Activated naive CD8-positive, alpha-beta T cell treated with anti-CD3 and anti-CD28 coated beads, Interleukin-2, amount 10 ng/mL, durations not matched to agents 7 days and 5 days (primary cell): ENCODE measurements at regions not wholly inside any gene's neighbourhood (a gene's known extent, or its start where the extent isn't known, plus 50 kb on each side); places are given as distances from the start of the nearest gene placed in this dataset.
"Not testable (repeated sequence)": the region's sequence is repeated elsewhere in the genome, so short reads cannot be mapped to it uniquely, and the experiment has no call there.

Experiments
- ATAC-seq: fragments of 150-1000 bp; cut with Tn5 transposase; one replicate; pipeline ENCODE4 v1.10.0; 2021; ENCODE audit warnings: low read depth, moderate library complexity
- POLR2A ChIA-PET: fragments of 350-600 bp; sonication (Branson Sonifier 250); formaldehyde crosslinking; loops from one replicate; lab custom pipeline; 2021; ENCODE audit warnings: antibody characterized with exemption; lab: Charles Lee
- DNase-seq: peaks from one replicate; pipeline ENCODE4 v3.0.0; 2021
- H3K27ac Mint-ChIP-seq: one replicate; pipeline ENCODE4 v1.8.0; 2022; ENCODE audit warnings: mild to moderate bottlenecking, mixed read lengths
- H3K27me3 Mint-ChIP-seq: one replicate; pipeline ENCODE4 v1.8.0; 2022; ENCODE audit warnings: mild to moderate bottlenecking, moderate library complexity, mixed read lengths
- H3K36me3 Mint-ChIP-seq: one replicate; pipeline ENCODE4 v1.8.0; 2021; ENCODE audit warnings: mild to moderate bottlenecking, mixed read lengths
- H3K4me1 Mint-ChIP-seq: one replicate; pipeline ENCODE4 v1.8.0; 2021; ENCODE audit warnings: mixed read lengths
- H3K4me3 Mint-ChIP-seq: one replicate; pipeline ENCODE4 v1.8.0; 2022; ENCODE audit warnings: mild to moderate bottlenecking, moderate library complexity, mixed read lengths
- H3K9me3 Mint-ChIP-seq: one replicate; pipeline ENCODE4 v1.8.0; 2021; ENCODE audit warnings: mixed read lengths

DNA sequence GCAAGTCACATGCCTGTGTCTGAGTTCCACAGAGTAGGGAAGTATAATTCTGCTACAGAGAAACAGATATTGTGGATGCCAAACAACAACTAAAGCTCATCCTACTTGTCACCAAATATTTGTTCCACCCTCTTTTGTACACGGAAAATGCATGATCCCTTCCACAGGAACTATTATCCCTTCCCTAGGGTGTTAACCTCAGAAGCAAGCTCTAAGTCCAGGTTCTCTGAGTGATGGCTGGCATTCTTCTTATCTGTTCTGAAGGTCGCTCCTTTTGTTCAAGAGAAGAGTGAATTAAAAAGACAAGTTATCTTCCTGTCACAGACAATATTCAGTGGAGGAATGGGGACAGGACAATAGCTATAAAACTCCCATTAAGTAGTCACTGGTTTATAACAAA, 460.1 kb upstream of the GCFC2 start:
- ATAC-seq (no peak), DNase-seq (no peak)
- H3K4me1 Mint-ChIP-seq: no peaks in the 10 kb centered on the region
- H3K27me3 Mint-ChIP-seq: no peaks in the 10 kb centered on the region
- H3K4me3 Mint-ChIP-seq: no peak overlapping the region
- no peak overlapping the region for H3K27ac Mint-ChIP-seq
- no peaks in the 10 kb centered on the region for H3K36me3 Mint-ChIP-seq
- POLR2A ChIA-PET: no interaction called here
- peaks cover 5% of the 10 kb centered on the region for H3K9me3 Mint-ChIP-seq

- peaks cover 5% of the 10 kb centered on the region for H3K9me3 Mint-ChIP-seq
- no peak overlapping the region for H3K27ac Mint-ChIP-seq
- DNase-seq: no peak
- POLR2A ChIA-PET: no interaction called here
- H3K4me3 Mint-ChIP-seq: no peak overlapping the region
- no peaks in the 10 kb centered on the region for H3K27me3 Mint-ChIP-seq
- H3K4me1 Mint-ChIP-seq: no peaks in the 10 kb centered on the region
- ATAC-seq: no peak
- no peaks in the 10 kb centered on the region for H3K36me3 Mint-ChIP-seq
Observed at GRCh38 chr2:76170009-76170384, 459.3 kb upstream of the GCFC2 start.

DNA sequence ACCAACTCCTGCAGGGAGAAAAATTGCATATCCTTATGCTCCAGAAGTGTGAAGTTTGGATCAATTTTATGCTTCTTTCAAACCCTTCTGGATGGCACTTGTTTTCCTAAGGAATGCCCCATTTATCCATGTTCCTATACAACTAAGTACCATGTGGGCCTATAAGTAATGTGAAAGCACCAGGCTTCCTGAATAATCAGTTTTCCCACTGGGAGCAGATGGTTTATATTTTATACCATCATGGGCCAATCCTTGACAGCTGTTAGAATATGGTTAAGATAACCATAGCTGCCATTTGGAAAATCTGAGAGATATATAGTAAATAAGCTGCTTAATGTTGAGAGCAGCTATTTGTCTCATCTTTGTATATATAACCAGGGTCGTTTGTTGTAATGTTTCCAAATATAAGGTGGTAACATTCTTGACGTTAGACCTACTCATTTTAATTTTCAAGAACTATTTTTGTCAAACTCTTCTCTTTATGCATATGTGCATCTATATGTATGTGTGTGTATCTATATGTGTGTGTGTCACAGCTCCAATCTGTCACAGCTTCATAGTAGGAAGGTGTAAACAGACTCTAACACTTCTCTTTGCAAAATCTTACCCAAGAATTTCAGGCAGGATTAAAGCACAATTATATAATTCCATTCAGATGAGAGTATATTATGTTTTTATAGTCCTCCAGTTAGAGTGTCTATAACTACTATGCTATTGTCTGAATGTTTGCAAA, 458.7 kb upstream of the GCFC2 start:
- no peaks in the 10 kb centered on the region for H3K36me3 Mint-ChIP-seq
- no peak overlapping the region for H3K27ac Mint-ChIP-seq
- H3K4me3 Mint-ChIP-seq: no peak overlapping the region
- H3K27me3 Mint-ChIP-seq: no peaks in the 10 kb centered on the region
- POLR2A ChIA-PET: no interaction called here
- no peak for ATAC-seq
- no peaks in the 10 kb centered on the region for H3K4me1 Mint-ChIP-seq
- DNase-seq: no peak
- peaks cover 5% of the 10 kb centered on the region for H3K9me3 Mint-ChIP-seq

DNA sequence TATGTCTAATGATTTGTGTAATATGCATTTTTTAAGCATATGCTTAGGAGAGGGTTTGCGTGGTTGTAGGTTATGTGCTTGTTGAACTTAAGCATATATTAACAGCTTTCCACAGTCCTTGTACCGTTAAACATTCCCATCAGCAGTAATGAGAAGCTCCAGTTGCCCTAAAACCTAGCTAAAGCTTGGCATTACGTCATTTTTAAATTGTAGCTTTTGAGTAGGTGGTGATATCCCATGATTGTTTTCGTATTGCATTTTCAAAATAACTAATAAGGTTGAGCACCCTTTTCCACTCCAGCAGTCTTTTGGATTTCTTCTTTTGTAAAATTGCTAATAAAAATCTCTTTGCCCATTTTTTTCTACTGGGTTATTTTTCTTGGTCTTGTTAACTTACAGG, 453.1 kb upstream of the GCFC2 start:
- DNase-seq (no peak), ATAC-seq (no peak)
- Mint-ChIP-seq H3K27ac (no peak overlapping the region), H3K36me3 (no peaks in the 10 kb centered on the region), H3K9me3 (peaks cover 3% of the 10 kb centered on the region), H3K4me3 (no peak overlapping the region), H3K4me1 (no peaks in the 10 kb centered on the region), H3K27me3 (no peaks in the 10 kb centered on the region)
- POLR2A ChIA-PET: no interaction called here

- no peaks in the 10 kb centered on the region for H3K27me3 Mint-ChIP-seq
Observed at GRCh38 chr2:76160670-76161069, 450.0 kb upstream of the GCFC2 start.

DNA sequence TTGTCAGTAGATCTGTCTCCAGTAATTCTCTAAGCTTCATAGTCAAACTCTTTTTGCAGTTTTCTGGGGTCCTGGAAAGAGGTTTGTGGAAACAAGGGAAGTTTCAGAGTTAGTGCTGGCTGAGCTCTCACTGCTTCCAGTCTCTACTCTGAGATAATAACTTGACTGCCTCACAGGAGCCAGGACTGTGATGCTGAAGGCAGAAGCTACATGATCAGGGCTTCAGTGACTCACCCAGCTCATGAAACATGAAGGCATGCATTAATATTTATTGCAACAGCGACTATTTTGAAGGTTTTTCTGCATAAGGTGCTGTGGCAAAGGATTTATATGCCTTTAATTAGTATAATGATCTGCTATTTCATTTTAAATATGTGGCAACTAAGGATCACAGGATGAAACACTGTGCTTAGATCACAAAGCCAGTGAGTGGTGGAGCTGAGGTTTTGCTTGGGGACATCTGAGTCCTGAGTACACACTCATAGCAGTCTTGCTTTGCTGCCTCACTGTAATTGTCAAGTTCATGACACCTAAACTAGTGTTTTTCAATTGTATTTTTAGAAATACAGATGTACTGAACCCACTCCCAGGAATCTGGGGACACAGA, 448.4 kb upstream of the GCFC2 start:
- Mint-ChIP-seq H3K27ac (no peak overlapping the region), H3K36me3 (no peaks in the 10 kb centered on the region), H3K4me1 (no peaks in the 10 kb centered on the region), H3K27me3 (no peaks in the 10 kb centered on the region), H3K4me3 (no peak overlapping the region), H3K9me3 (peaks cover 3% of the 10 kb centered on the region)
- DNase-seq: no peak
- POLR2A ChIA-PET: no interaction called here
- ATAC-seq: no peak

More at GRCh38 chr2:76160670-76161069, 450.0 kb upstream of the GCFC2 start:
- POLR2A ChIA-PET: no interaction called here
- ATAC-seq (no peak), DNase-seq (no peak)
- Mint-ChIP-seq H3K27ac (no peak overlapping the region), H3K4me1 (no peaks in the 10 kb centered on the region), H3K36me3 (no peaks in the 10 kb centered on the region), H3K4me3 (no peak overlapping the region), H3K9me3 (peaks cover 3% of the 10 kb centered on the region)

- H3K9me3 Mint-ChIP-seq: peaks cover 3% of the 10 kb centered on the region
- ATAC-seq: no peak
- H3K27me3 Mint-ChIP-seq: no peaks in the 10 kb centered on the region
- no peak for DNase-seq
- POLR2A ChIA-PET: no interaction called here
- no peak overlapping the region for H3K27ac Mint-ChIP-seq
- no peaks in the 10 kb centered on the region for H3K36me3 Mint-ChIP-seq
- H3K4me1 Mint-ChIP-seq: no peaks in the 10 kb centered on the region
- H3K4me3 Mint-ChIP-seq: no peak overlapping the region
Observed at GRCh38 chr2:76157531-76157930, 446.8 kb upstream of the GCFC2 start.

DNA sequence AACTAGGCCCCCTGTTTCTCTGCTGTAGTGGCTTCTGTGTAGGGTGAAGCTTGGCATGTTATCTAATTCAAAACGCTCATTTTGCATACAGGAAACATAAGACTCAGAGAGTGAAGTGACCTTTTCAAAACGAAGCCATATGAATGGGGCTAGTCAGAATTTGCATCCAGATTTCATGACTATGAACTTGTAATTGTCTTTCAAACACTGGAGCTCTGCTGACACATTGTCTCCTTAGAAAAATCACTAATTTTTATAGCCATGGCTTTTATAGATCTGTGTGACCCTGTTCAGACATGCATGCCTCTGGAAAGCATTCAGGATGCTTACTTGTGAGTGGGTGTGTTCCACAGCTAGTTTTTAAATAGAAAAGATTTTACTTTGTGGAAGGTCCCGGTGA, 444.3 kb upstream of the GCFC2 start:
- no peak for ATAC-seq
- no peaks in the 10 kb centered on the region for H3K4me1 Mint-ChIP-seq
- no peaks in the 10 kb centered on the region for H3K36me3 Mint-ChIP-seq
- no peak for DNase-seq
- H3K27me3 Mint-ChIP-seq: no peaks in the 10 kb centered on the region
- H3K9me3 Mint-ChIP-seq: no peaks in the 10 kb centered on the region
- no peak overlapping the region for H3K4me3 Mint-ChIP-seq
- no peak overlapping the region for H3K27ac Mint-ChIP-seq
- POLR2A ChIA-PET: no interaction called here

- no peaks in the 10 kb centered on the region for H3K36me3 Mint-ChIP-seq
- no peak overlapping the region for H3K4me3 Mint-ChIP-seq
- DNase-seq (no peak), ATAC-seq (no peak)
- POLR2A ChIA-PET: no interaction called here
- no peak overlapping the region for H3K27ac Mint-ChIP-seq
- H3K27me3 Mint-ChIP-seq: no peaks in the 10 kb centered on the region
- H3K9me3 Mint-ChIP-seq: peaks cover 3% of the 10 kb centered on the region
- no peaks in the 10 kb centered on the region for H3K4me1 Mint-ChIP-seq
Observed at GRCh38 chr2:76149846-76150245, 439.1 kb upstream of the GCFC2 start.

DNA sequence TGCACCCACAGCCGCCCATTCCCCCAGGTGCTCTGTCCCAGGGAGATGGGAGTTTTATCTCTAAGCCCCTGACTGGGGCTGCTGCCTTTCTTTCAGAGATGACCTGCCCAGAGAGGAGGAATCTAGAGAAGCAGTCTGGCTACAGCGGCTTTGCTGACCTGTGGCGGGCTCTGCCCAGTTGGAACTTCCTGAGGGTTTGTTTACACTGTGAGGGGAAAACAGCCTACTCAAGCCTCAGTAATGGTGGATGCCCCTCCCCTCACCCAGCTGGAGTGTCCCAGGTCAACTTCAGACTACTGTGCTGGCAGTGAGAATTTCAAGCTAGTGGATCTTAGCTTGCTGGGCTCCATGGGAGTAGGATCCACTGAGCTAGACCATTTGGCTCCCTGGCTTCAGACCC, 428.6 kb upstream of the GCFC2 start:
- H3K4me3 Mint-ChIP-seq, H3K4me1 Mint-ChIP-seq, H3K27me3 Mint-ChIP-seq, H3K27ac Mint-ChIP-seq, H3K36me3 Mint-ChIP-seq, DNase-seq, POLR2A ChIA-PET, ATAC-seq: not testable (repeated sequence)
- H3K9me3 Mint-ChIP-seq: peaks cover 22% of the 10 kb centered on the region

DNA sequence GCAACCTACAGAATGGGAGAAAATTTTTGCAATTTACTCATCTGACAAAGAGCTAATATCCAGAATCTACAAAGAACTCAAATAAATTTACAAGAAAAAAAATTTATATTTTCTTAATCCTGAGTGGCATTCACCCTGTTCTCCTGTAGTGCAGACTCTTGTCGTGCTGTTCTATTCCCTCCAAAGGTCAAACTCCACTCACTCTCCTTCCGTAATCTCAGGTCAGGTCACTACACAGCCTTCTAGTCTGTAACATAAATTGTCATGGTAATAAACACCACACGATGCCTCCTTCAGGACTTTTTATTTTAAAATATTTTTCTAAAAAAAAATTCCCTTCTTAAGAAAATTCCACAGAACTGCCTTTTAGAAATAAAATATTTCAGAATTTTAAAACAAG, 417.9 kb upstream of the GCFC2 start:
- no peaks in the 10 kb centered on the region for H3K27me3 Mint-ChIP-seq
- no peaks in the 10 kb centered on the region for H3K9me3 Mint-ChIP-seq
- POLR2A ChIA-PET: no interaction called here
- H3K4me3 Mint-ChIP-seq: no peak overlapping the region
- H3K4me1 Mint-ChIP-seq: no peaks in the 10 kb centered on the region
- H3K36me3 Mint-ChIP-seq: no peaks in the 10 kb centered on the region
- no peak for ATAC-seq
- no peak overlapping the region for H3K27ac Mint-ChIP-seq
- no peak for DNase-seq

DNA sequence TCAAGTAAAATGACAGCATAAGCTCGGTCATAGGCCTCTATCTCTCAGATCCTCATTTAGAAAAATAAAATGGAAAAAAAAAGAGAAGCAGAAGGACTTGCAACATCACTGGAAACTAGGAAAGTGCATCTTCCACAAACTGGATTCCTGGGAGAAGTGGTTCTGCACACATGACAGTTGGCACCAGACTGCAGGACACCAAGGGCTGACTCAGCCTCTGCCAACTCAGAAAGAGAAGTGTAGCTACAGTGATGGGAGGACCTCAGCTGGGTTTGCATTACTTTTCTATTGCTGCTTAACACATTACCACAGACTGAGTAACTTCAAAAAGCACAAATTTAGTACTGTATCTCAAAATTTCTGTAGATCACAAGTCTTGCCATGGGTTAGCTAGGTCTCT, 409.5 kb upstream of the GCFC2 start:
- DNase-seq (no peak), ATAC-seq (no peak)
- POLR2A ChIA-PET: no interaction called here
- no peaks in the 10 kb centered on the region for H3K36me3 Mint-ChIP-seq
- H3K9me3 Mint-ChIP-seq: no peaks in the 10 kb centered on the region
- no peaks in the 10 kb centered on the region for H3K27me3 Mint-ChIP-seq
- H3K27ac Mint-ChIP-seq: no peak overlapping the region
- H3K4me1 Mint-ChIP-seq: no peaks in the 10 kb centered on the region
- no peak overlapping the region for H3K4me3 Mint-ChIP-seq

GRCh38 chr2:76089683-76090082, 379.0 kb upstream of the GCFC2 start:
- Mint-ChIP-seq H3K4me1 (no peaks in the 10 kb centered on the region), H3K9me3 (peaks cover 2% of the 10 kb centered on the region), H3K27ac (no peak overlapping the region), H3K4me3 (no peak overlapping the region), H3K36me3 (no peaks in the 10 kb centered on the region), H3K27me3 (no peaks in the 10 kb centered on the region)
- ATAC-seq (no peak), DNase-seq (no peak)
- POLR2A ChIA-PET: no interaction called here

DNA sequence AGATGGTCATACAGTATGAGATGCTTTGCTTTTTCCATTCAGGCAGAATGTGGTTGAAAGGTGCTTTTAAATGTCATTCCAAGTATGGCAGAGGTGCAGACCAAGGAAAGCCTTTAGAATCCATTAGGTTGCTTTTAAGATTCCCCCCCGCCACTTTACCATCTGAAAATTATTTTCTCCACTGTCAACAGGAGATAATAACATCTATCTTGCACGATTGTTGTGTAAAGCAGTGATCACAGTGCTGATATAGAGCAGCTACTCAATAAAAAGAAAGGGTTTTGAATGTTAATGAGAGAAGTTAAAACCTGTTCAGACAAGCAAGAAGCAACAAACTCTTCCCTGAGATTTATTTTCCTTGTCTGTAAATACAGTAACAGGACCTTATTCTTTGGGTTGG, 372.5 kb upstream of the GCFC2 start:
- H3K27ac Mint-ChIP-seq: no peak overlapping the region
- no peaks in the 10 kb centered on the region for H3K36me3 Mint-ChIP-seq
- no peak for ATAC-seq
- H3K4me1 Mint-ChIP-seq: no peaks in the 10 kb centered on the region
- DNase-seq: no peak
- POLR2A ChIA-PET: no interaction called here
- no peaks in the 10 kb centered on the region for H3K27me3 Mint-ChIP-seq
- no peak overlapping the region for H3K4me3 Mint-ChIP-seq
- no peaks in the 10 kb centered on the region for H3K9me3 Mint-ChIP-seq
